MM.1S (cell line): ENCODE measurements at regions not wholly inside any gene's neighbourhood (a gene's known extent, or its start where the extent isn't known, plus 50 kb on each side); places are given as distances from the start of the nearest gene placed in this dataset.

Experiments used
- DNase-seq: peaks from one replicate; pipeline ENCODE4 v3.0.0-alpha.2; 2015
- H2AFZ ChIP-seq: fragments of 300-600 bp; sonication (generic); 2 replicates; pipeline ENCODE4 v1.6.0; 2016; ENCODE audit warnings: antibody characterized with exemption, low read length
- H3F3A ChIP-seq: fragments of 300-600 bp; sonication (generic); 2 replicates; pipeline ENCODE4 v1.6.1; 2016; ENCODE audit warnings: mild to moderate bottlenecking, antibody characterized with exemption, low read length, moderate library complexity, mixed read lengths; ENCODE audit not compliant: insufficient read depth
- H3K27ac ChIP-seq: fragments of 300-600 bp; sonication (generic); 2 replicates; pipeline ENCODE4 v1.5.1; 2016; ENCODE audit warnings: mild to moderate bottlenecking, low read length
- H3K27me3 ChIP-seq: fragments of 300-600 bp; sonication (generic); replicated peaks from 2 replicates; pipeline ENCODE4 v1.6.0; 2016; ENCODE audit warnings: low read length; ENCODE audit not compliant: insufficient read depth
- H3K36me3 ChIP-seq: fragments of 300-600 bp; sonication (generic); replicated peaks from 2 replicates; pipeline ENCODE4 v1.6.1; 2016; ENCODE audit warnings: mild to moderate bottlenecking, low read length, mixed read lengths; ENCODE audit not compliant: insufficient read depth
- H3K4me1 ChIP-seq: fragments of 300-600 bp; sonication (generic); 2 replicates; pipeline ENCODE4 v1.6.1; 2016; ENCODE audit warnings: low read length, mixed read lengths
- H3K4me2 ChIP-seq: fragments of 300-600 bp; sonication (generic); 2 replicates; pipeline ENCODE4 v1.6.0; 2016; ENCODE audit warnings: low read depth, low read length
- H3K4me3 ChIP-seq: fragments of 300-600 bp; sonication (generic); 2 replicates; pipeline ENCODE4 v1.5.1; 2016; ENCODE audit warnings: low read length, mixed read lengths
- H3K79me2 ChIP-seq: fragments of 300-600 bp; sonication (generic); 2 replicates; pipeline ENCODE4 v1.6.1; 2016; ENCODE audit warnings: mixed run types, low read length, mixed read lengths
- H3K9ac ChIP-seq: fragments of 300-600 bp; sonication (generic); 2 replicates; pipeline ENCODE4 v1.6.1; 2016; ENCODE audit warnings: low read length, mixed read lengths
- H3K9me2 ChIP-seq: fragments of 300-600 bp; sonication (generic); replicated peaks from 2 replicates; pipeline ENCODE4 v1.6.1; 2016; ENCODE audit warnings: mild to moderate bottlenecking, low read length, mixed read lengths; ENCODE audit not compliant: insufficient read depth
- H3K9me3 ChIP-seq: fragments of 300-600 bp; sonication (generic); replicated peaks from 2 replicates; pipeline ENCODE4 v1.6.1; 2016; ENCODE audit warnings: mild to moderate bottlenecking, low read length, mixed read lengths; ENCODE audit not compliant: insufficient read depth
- H4K20me1 ChIP-seq: fragments of 300-600 bp; sonication (generic); 2 replicates; pipeline ENCODE4 v1.6.1; 2016; ENCODE audit warnings: mild to moderate bottlenecking, low read length, moderate library complexity, mixed read lengths; ENCODE audit not compliant: insufficient read depth
- EZH2 ChIP-seq: fragments of 300-600 bp; sonication (generic); optimal IDR thresholded peaks from 2 replicates; pipeline ENCODE3; 2017; ENCODE audit warnings: low read depth, mild to moderate bottlenecking, antibody characterized with exemption, low read length, mixed read lengths
- EZH2phosphoT487 ChIP-seq: fragments of 300-600 bp; sonication (generic); IDR thresholded peaks from 2 replicates; pipeline ENCODE4 v1.6.1; 2018; ENCODE audit warnings: antibody characterized with exemption, low read length
- TF ChIP-seq, protein P1 (sequence below): fragments of 300-600 bp; sonication (generic); IDR thresholded peaks from 2 replicates; pipeline ENCODE4 v1.5.1; 2016; ENCODE audit warnings: antibody characterized with exemption, low read length, mixed read lengths

DNA sequence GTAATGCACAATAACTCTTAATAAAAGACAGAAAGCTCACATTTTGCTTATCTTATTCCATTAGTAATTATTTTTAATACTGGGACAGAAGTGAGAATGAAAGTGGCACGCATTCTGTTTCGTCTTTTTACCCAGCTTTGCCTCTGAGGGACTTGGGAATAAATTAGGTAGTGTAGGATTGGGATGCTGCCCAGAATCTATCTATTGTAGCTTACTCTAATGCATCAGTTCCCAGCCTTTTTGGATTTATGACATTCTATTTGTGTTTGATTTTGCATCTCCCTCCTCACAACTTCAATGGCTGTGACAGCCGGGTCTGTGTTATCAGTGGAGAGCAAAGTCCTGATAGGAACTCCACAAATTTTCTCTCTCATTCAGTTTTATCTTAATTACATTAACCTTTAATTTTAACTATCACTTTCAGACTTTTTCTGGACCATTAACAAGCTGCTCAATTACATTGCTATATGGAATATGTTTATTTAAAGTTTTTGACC lies 62.9 kb upstream of the TULP4 start:
- no peak overlapping the region for H3K27ac ChIP-seq
- TF ChIP-seq EZH2 (no peak), EZH2phosphoT487 (no peak)
- TF ChIP-seq, protein P1, sequence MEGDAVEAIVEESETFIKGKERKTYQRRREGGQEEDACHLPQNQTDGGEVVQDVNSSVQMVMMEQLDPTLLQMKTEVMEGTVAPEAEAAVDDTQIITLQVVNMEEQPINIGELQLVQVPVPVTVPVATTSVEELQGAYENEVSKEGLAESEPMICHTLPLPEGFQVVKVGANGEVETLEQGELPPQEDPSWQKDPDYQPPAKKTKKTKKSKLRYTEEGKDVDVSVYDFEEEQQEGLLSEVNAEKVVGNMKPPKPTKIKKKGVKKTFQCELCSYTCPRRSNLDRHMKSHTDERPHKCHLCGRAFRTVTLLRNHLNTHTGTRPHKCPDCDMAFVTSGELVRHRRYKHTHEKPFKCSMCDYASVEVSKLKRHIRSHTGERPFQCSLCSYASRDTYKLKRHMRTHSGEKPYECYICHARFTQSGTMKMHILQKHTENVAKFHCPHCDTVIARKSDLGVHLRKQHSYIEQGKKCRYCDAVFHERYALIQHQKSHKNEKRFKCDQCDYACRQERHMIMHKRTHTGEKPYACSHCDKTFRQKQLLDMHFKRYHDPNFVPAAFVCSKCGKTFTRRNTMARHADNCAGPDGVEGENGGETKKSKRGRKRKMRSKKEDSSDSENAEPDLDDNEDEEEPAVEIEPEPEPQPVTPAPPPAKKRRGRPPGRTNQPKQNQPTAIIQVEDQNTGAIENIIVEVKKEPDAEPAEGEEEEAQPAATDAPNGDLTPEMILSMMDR, result no peak
- no peaks in the 10 kb centered on the region for H3K27me3 ChIP-seq
- no peaks in the 10 kb centered on the region for H3K9me3 ChIP-seq
- H3K36me3 ChIP-seq, result no peaks in the 10 kb centered on the region
- no peak overlapping the region for H3K9ac ChIP-seq
- no peak for DNase-seq
- H3K79me2 ChIP-seq, result peaks cover 5% of the 10 kb centered on the region
- H2AFZ ChIP-seq, result no peak overlapping the region
- H3K4me1 ChIP-seq, result no peaks in the 10 kb centered on the region
- H3K9me2 ChIP-seq, result no peaks in the 10 kb centered on the region
- H4K20me1 ChIP-seq, result no peaks in the 10 kb centered on the region
- no peak overlapping the region for H3K4me2 ChIP-seq
- no peak overlapping the region for H3K4me3 ChIP-seq
- no peaks in the 10 kb centered on the region for H3F3A ChIP-seq

DNA sequence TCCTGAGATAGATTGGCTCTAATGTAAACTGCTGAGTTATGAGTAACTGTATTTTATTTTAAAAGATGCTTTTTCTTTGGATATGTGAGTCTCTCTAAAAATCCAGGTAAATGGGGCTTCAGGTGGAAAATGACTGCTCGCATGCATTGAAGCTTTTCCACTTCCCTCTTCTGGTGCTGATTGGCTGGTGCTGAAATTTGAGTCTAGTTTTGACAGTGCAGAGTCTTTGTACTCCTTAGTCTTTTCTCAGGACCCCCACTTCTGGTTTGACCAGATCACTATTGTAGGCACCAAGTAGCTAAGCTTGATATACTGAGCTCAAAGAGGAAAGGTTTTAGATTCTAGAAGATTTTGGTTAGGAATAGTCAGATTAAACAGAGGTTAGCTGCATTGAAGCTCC lies 60.7 kb upstream of the TULP4 start:
- Histone ChIP-seq H3K4me1 (no peaks in the 10 kb centered on the region), H3K9me3 (no peaks in the 10 kb centered on the region), H3F3A (no peaks in the 10 kb centered on the region), H3K4me3 (no peak overlapping the region), H3K9me2 (no peaks in the 10 kb centered on the region), H4K20me1 (no peaks in the 10 kb centered on the region), H3K36me3 (no peaks in the 10 kb centered on the region), H3K27me3 (no peaks in the 10 kb centered on the region), H2AFZ (no peak overlapping the region), H3K27ac (no peak overlapping the region), H3K79me2 (no peaks in the 10 kb centered on the region), H3K9ac (no peak overlapping the region), H3K4me2 (no peak overlapping the region)
- no peak for DNase-seq
- no peak for TF ChIP-seq EZH2phosphoT487
- TF ChIP-seq EZH2, result no peak
- TF ChIP-seq, protein P1, result no peak

DNA sequence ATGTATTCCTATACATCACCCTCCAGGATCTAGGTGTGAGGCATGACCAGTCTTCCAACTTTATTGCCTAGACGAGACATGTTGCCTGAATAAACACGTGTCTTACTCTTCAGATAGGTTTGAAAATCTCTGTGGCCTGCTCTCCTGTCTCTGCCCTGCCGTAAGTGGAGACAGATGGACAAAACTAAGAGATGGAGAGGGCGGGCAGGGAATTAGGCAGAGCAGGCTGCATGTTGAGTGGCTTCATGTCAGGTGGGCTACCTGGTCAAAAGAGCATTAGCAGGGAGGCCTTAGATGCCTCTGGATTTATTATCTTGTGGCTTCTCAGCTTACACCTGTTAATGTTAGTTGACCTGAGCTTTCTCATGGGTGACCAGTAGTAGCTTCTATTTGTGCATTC lies 59.0 kb upstream of the TULP4 start:
- peaks cover 2% of the 10 kb centered on the region; the same call in 1 of the 2 replicates for H3F3A ChIP-seq
- no peaks in the 10 kb centered on the region for H4K20me1 ChIP-seq
- no peak overlapping the region for H3K27ac ChIP-seq
- H3K4me3 ChIP-seq, result no peak overlapping the region
- H3K79me2 ChIP-seq, result no peaks in the 10 kb centered on the region
- DNase-seq, result no peak
- no peak overlapping the region for H3K4me2 ChIP-seq
- H2AFZ ChIP-seq, result no peak overlapping the region
- no peak overlapping the region for H3K9ac ChIP-seq
- no peaks in the 10 kb centered on the region for H3K9me3 ChIP-seq
- no peak for TF ChIP-seq EZH2
- TF ChIP-seq, protein P1, result no peak
- no peak for TF ChIP-seq EZH2phosphoT487
- H3K36me3 ChIP-seq, result no peaks in the 10 kb centered on the region
- H3K9me2 ChIP-seq, result no peaks in the 10 kb centered on the region
- 0 out of 2 replicates have a peak, but pooled peaks cover 9% of the 10 kb centered on the region for H3K4me1 ChIP-seq
- no peaks in the 10 kb centered on the region for H3K27me3 ChIP-seq
